HuH-7 (cell line): ENCODE measurements at regions not wholly inside any gene's neighbourhood (a gene's known extent, or its start where the extent isn't known, plus 50 kb on each side); places are given as distances from the start of the nearest gene placed in this dataset.
"Not testable (repeated sequence)": the region's sequence is repeated elsewhere in the genome, so short reads cannot be mapped to it uniquely, and the experiment has no call there.

Source experiments
- DNase-seq: peaks from one replicate; pipeline ENCODE4 v3.0.0; 2011; ENCODE audit warnings: low spot score

DNA sequence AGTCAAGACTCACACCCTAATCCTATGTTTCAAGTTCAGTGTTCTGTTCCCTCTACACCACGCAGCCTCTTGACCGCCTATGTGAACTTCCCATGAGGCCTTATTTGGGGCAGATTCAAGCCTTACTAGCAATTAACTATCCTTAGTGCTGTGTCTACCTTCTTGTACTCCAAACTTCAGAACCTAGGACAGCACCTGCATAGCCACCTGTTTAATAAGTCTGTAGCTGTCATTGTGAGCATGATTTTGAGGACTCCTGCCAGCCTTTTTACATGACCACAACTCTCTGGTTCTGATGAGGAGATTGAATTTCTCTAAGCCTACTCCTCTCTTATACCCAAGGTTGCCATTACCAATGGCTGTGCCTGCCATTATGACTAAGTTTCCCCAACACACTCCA is 50.8 kb upstream of the PCSK1 start:
- DNase-seq, result peak; percentile 22

- DNase-seq, result no peak
Measured at GRCh38 chr5:96487859-96488258, 54.8 kb upstream of the PCSK1 start.

DNA sequence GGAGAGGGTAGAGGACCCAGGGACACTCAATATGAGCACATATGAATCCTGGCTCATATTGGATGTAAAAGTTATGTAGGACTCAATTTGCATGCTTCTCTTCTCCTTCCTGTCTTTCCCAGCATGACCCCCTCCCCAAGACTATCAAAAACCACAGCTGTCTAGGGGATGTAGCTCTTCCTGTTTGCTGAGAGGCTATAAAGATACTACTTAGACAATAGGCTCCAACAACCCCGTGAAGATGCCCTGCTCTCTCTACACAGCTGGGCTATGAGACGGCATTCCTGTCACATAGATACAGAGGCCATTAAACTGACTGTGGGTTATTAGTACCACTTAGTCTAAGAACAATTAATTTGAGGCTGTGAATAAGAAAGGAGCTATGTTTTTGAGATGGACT is 56.5 kb upstream of the PCSK1 start:
- DNase-seq, result no peak

DNA sequence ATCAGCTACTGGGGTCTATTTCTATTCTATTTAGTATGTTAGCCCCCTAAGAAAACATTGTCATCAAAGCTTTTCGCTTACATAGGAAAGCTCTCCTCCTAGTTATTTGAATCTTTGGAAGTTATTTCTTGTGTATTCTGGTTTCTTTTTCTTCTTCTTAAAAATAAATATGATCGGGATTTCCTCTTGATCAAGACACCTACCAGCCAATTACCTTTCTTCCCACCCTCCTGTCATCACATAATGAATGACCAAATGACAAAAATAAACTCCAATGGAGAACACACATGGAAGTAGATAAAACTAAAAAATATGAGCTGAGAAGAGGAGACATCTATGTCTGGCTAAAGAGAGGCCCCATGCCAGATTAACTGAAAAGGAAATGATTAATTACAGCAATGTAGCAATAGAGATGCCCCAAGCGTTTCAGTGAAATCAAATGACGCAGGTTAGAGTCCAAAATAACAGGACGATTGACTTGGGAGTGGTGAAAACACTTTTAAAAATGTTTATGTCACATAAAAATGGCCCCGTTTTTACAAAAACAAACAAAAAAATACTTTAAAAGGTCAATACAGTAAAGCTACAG is 59.5 kb upstream of the PCSK1 start:
- no peak for DNase-seq

- DNase-seq, result no peak
Measured at GRCh38 chr5:96493219-96493790, 60.3 kb upstream of the PCSK1 start.

GRCh38 chr5:96495412-96495811 is 62.4 kb upstream of the PCSK1 start:
- not testable (repeated sequence) for DNase-seq

- DNase-seq, result not testable (repeated sequence)
Measured at GRCh38 chr5:96497027-96497426, 64.0 kb upstream of the PCSK1 start.

DNA sequence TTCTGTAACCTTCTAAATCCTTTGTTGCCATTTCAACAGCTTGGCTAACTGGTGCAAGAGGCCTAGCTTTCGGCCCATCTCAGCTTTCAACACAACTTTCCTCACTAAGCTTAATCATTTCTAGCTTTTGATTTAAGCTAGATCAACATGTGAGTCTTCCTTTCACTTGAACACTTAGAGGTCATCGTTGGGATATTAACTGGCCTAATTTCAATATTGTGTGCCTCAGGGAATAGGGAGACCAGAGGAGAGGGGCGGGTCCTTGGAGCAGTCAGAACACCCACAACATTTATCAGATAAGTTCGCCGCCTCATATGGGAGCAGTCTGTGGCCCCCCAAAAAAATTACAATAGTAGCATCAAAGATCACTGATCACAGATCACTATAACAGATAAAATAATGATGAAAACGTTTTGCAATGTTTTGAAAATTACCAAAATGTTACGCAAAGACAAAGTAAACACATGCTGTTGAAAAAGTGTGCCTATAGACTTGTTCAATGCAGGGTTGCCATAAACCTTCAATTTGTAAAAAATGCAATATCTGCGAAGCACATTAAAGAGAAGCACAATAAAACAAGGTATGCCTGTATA is 66.8 kb upstream of the PCSK1 start:
- DNase-seq, result no peak

DNA sequence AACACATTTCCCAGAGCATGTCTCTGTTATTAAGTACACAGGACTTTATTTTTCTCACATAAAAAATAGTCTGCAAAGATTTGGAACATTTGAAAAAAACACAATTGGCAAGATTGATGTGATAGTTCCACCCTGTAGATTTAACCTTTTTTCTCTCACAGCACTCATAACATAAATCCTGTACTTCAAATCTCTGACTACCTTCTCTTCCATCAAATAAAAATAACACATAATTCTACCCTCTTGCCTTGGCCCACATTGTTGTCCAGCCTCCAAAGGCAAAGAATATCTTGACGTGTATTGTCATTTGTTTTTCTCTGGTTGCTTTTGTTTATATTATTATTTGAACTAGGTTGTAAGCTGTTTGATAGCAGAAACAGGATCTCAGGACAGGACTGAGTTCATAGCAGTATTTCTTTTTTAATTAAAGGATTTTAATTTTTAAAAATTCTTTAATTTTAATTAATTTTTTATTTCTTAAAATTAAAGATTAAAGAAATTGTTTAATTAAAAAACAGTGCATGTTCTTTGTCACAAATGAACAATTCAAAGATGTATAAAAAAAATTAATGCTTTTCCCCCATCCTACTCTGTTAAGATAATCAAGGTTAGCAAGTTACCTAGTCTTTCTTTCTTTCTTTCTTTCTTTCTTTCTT is 69.1 kb upstream of the PCSK1 start:
- no peak for DNase-seq

GRCh38 chr5:96503501-96504236 is 70.6 kb upstream of the PCSK1 start:
- DNase-seq, result no peak

- no peak for DNase-seq
Measured at GRCh38 chr5:96506376-96506775, 73.3 kb upstream of the PCSK1 start.

GRCh38 chr5:96506866-96507527 is 73.9 kb upstream of the PCSK1 start:
- DNase-seq, result no peak

DNA sequence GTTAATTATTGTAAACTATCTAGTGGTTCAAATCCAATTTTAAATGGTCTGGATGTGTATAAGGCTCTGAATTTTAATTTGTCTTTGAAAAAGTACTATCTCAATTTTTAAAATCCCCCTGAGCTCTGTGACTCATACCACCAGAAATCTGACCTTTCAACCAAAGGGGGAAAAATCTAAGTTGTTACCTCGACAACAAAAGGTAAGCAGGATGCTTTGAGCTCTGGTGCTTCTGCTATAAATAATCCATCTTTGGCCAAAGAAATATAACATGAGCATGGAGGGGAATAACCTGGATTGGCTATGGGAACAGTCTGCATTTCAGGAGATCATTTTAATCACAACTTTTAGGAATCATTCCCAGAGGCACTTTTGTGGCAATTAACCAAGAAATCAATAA is 76.3 kb upstream of the PCSK1 start:
- no peak for DNase-seq

DNA sequence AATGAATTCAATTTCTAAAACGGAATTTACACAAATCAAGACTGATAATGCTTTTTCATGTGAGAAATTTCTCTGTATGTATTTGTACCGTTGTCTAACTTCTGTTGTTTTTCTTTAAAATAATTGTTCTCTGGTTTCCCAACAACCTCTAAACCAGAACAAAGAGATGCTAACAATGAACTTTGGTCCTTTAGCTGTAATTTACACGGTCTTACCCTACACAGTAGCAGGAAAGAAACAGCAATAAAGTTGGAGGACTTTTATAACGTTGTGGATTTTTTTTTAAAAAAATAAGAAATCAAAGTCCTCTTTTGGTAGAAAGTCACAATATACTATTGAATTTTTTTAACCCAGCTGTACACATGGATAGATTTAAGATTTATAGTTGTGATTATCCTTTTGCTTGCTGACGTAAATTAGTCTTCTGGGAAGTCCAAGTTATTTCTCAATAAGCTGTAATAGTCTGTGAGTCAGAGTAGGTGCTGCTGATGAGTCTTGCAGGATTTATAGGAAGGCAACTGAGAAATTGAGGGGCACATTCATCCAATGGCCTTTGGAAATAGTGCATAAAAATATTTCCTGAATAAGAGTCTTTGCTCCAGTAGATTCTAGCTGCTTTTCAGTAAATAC is 76.8 kb upstream of the PCSK1 start:
- DNase-seq, result peak; percentile 19

- no peak for DNase-seq
Measured at GRCh38 chr5:96516631-96517071, 83.6 kb upstream of the PCSK1 start.

DNA sequence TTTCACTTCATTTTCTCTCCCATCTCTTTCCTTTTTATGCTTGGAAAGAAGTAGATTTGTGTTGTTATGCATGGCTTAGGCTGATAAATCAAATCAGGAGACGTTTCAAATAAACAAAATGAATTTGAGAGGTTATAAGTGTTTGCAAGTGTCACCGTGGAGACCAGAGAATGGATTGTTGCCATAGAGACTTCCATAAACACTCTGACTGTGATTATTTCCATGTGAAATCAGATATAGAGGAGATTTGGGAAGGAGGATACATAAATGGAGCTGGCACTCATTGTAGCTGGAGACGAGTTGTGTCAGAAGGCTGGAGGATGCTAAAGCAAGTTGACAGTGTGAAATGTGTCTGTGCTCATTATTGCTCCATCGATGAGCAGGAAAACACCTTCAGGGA is 84.2 kb upstream of the PCSK1 start:
- DNase-seq, result no peak

DNA sequence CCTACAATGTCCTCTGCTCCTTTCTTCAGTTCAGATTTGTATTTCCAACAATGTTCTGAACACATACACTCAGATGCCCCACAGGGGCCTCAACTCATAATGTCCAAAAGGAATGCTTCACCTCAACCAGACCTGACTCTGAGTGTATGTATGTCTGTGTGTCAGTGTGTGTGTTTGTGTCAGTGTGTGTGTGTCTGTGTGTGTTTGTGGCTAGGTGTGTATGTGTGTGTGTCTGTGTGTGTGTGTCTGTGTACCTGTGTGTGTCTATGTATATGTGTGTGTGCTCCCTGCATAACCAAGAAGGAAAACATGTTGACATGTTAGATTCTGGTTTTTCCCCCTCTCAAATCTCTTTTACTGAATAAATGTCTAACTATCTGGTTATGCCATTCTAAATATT is 87.3 kb upstream of the PCSK1 start:
- no peak for DNase-seq

DNA sequence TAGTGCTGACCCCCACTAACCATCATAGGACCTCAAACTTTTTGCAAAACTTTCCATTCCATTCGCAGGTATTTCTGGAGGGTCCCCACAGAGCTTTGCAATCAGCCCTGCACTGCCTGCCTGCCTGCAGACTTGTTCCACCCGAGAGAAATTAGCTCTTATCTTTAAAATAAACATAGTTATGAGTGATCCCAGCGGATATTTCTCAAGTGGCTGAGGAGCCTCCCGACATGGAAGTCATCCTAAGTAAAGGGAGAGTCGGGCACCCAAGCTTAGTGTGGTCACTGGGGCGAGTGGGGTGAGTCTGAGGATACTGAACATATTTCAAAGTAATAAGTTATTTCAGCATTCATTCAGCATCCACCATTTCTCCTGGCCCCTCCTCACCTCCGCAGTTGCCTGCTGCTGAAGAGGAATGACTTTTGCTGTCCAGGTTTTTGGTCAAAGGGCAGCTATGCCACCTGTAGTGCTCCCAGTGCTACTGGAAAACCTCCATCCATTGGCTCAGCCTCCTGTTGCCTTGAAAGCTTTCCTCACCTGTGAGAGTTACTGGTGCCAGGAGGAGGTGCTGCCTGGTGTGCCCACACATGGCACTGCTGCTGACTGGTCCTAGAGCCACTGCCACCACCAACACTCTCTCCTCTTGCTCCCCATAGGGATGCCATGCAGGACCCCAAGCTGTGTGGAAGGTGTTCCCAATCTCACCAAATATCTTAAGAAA is 89.7 kb upstream of the PCSK1 start:
- no peak for DNase-seq

DNA sequence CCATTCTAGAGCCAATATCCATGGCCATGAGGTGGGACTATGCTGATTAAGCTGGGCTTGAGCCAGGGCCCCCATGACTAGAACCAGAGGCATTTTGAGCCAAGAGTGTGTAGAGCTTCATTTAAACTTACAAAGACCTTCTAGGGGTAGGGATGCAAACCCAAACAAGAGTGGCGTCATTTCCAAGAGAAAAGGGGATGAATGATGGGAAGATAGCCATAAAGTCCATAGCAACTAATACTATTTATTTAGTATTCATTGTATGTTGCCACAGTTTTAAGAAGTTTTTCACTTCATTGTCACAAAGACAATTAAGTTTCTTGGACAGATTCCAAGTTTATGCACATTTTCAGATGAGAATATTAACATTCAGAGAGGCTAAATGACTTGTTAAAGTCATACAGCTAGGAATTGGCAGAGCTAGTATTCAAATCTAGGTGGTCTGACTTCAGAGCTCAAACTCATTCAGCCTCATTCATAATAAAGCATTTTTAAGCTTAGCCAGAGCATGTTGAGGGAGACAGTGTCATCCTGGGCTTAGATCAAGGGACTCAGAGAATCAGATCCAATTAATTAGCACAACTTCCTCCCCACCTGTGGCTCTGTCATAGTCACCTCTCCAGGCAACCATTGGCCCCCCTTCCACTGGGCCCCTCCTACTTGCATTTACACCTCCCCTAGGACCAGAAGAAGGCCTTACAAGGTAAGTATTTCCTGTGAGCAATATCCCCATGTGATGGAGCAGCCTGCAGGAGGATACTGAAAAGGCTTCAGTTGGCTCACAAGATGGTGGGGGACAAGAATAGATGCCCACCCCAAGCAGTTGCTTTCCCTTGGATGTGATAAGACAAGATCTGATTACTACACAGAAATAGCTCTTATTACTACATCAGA is 95.0 kb upstream of the PCSK1 start:
- DNase-seq, result no peak
